ENCODE measurements at regions not wholly inside any gene's neighbourhood (a gene's known extent, or its start where the extent isn't known, plus 50 kb on each side); places are given as distances from the start of the nearest gene placed in this dataset.
A peak's percentile ranks its signal among the peaks of the same experiment; 100 is the strongest.
"Not testable (repeated sequence)": the region's sequence is repeated elsewhere in the genome, so short reads cannot be mapped to it uniquely, and the experiment has no call there.

DNA sequence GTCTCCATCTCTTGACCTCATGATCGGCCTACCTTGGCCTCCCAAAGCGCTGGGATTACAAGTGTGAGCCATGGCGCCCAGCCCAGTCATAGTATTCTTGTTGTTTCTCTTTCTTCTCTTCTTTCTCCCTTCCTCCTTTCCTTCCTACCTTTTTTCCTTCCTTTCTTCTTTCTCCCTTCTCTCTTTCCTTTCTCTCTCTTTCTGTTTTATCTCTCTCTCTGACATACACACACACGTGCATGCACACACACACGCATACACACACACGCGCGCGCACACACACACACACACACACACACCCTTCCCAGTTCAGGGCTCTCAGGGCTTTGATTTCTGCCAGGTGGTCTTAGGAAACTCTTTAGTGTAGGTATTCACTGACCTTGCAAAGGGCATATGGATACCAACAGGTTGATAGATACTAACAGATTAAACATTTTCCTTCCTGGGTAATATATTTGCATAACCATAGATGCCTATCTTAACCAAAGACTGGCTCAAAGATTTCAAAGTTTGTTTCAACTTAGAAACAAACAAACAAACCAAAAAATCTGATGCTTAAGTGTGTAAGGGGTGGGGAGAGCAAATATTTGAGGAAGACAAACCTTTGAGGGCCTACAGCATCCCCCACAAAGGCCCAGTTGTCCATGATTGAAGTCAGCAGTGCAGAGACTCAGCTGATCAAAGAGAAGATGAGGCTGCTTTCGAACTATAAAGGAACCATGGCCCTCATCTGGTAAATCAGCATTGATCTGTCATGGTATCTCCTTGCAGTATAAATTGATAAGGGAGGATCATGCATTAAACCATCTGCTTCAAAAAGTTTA lies 288.2 kb upstream of the SEMA6A start:
- no peak for DNase-seq

DNA sequence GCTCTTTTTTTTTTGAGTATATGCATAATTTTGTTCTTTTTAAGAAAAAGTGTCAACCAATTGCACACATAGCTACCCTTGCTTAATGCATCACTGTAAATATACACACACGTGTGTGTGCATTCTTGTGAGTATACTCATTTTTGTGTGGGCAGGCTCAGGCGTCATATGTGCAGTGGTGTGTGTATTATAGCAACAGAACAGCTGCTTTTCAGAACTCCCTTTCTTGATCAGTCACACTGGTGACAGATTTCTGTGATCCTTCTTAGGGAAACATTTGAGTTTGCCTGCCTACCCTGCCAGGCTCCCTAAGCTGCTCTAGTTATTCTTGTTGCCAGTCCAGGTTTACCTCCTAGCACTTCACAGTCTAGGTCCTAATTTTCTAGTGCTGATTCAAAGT lies 287.0 kb upstream of the SEMA6A start:
- no peak for DNase-seq

- DNase-seq = no peak
These were observed 286.5 kb upstream of the SEMA6A start for GRCh38 chr5:116861097-116861496.

DNA sequence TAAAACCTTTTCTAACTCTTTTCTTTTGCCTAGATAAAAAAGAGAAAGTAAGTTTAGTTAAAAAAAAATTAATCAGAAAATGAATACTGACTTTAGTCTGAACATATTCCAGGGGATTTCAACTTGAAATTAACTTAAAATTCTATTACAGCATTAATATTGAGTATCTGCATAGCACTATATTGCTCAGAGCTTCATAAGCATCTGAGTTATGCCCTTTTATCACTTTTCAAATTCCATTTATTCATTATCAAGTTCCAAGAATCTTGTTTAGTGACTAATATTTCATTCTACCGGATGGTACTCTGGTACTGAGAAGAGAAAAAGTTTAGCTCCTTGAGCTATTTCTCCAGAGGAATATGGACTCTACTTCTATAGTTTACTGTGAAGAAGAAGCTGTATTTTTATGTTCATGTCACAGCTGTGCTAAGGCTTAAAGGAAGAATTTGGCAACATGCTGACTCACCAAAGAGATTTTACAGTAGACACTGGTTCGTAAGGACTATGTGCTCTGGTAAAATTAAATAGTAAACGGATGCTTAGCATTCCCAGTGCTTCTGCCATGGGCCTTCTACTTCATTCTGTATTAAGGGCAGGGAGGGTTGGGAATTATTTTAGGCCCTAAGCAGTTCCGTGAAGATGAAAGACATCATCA lies 285.2 kb upstream of the SEMA6A start:
- no peak for DNase-seq

GRCh38 chr5:116858705-116859333 lies 284.2 kb upstream of the SEMA6A start:
- DNase-seq = no peak

- DNase-seq = not testable (repeated sequence)
These were observed 283.4 kb upstream of the SEMA6A start for GRCh38 chr5:116858020-116858419.

DNA sequence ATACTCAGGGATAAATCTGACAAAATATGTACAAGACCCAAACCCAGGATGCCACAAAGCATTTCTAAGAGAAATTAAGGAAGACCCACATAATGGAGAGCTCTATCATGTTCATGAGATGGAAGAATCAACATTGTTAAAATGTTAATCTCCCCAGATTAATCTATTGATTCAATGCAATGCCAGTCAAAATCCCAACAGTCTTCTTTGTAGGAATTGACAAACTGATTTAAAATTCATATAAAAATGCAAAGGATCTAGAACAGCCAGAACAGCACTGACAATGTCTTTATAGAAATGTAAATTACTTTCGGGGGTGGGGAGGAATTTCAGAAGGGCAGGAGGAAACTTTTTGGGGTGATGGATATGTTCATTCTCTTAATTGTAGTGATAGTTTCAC lies 281.6 kb upstream of the SEMA6A start:
- no peak for DNase-seq

GRCh38 chr5:116853992-116854391 lies 279.4 kb upstream of the SEMA6A start:
- no peak for DNase-seq

GRCh38 chr5:116848954-116849581 lies 274.4 kb upstream of the SEMA6A start:
- DNase-seq = no peak

DNA sequence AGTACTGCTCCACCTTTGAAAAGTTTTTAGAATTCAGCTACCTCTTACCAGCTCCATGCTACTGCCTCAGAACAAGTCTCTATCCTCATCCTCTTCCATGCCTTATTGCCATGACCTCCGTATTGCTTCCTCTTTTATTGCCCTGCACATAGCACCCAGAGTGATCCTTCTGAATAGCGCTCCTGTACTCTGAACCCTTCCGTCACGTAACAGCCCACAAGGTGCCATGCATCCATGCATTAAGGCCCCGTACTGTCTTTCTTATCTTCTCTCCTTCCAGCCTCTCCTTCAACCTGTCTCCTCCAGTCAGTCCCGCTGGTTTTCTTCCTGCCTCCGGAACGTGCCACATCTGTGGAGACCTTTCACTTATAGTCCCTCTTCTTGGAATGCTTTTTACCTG lies 273.3 kb upstream of the SEMA6A start:
- DNase-seq = no peak

DNA sequence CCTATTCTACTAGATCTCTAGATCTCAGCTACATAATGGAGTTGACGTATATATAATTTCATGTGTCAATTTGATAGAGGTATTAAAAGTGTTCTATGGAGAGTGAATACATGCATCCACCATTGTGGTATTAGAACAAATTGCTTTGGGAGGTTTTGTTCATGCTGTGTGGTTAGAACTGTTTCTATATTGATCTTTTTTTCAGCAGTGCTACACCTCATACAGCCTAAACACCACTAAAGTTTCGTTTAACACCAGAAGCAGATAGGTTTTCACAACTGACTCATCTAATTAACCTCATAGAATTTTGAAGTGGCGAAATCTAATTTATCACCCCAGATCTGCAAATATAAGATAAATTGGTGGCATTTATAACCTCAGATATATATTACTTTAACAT lies 269.4 kb upstream of the SEMA6A start:
- DNase-seq = no peak

DNA sequence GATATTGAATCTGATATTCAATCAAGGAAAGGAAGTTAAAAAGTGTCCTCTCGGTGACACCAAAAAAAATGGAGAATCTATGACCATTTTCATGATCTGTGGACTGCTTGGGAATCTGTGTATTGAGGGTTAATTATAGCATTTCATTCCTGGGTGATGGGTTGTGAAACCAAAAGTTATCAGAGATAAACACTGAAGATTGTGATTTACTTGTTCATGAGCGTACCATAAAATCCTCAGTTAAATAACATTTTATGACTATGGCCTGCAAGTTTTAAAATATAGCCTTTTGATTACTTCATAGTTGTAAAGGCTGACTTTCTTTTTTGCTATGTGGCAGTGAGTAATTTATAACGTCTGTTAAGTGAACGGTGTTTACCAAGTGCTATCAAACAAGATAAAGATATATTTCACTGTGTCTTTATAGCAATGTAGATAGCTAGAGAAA lies 267.9 kb upstream of the SEMA6A start:
- DNase-seq = no peak

DNA sequence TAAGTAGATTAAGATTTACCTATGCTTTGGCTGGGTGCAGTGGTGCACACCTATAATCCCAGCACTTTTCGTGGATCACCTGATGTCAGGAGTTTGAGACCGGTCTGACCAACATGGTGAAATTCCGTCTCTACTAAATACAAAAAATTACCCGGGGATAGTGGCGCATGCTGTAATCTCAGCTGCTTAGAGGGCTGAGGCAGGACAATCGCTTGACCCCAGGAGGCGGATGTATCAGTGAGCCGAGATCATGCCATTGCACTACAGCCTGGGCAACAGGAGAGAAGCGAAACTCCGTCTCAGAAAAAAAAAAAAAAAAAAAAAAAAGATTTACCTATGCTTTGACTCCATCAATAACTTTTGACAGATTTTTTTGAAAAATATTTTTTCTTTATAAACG lies 267.1 kb upstream of the SEMA6A start:
- no peak for DNase-seq

GRCh38 chr5:116838011-116838536 lies 263.5 kb upstream of the SEMA6A start:
- DNase-seq = peak; percentile 14

- no peak for DNase-seq
These were observed 260.3 kb upstream of the SEMA6A start for GRCh38 chr5:116834796-116835515.

- no peak for DNase-seq
These were observed 255.5 kb upstream of the SEMA6A start for GRCh38 chr5:116830079-116830478.

DNA sequence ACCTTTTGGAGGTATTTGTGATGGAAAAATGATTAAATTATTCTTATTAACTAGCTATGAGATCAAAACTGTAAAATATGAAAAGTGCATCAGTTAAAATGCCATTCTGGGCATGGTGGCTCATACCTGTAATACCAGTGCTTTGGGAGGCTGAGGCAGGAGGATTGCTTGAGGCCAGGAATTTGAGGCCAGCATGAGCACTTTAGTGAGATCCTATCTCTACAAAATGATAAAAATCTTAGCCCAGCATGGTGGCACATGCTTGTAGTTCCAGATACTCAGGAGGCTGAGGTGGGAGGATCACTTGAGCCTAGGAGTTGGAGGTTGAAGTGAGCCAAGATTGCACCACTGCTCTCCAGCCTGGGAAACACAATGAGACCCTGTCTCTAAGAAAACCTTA lies 252.5 kb upstream of the SEMA6A start:
- DNase-seq = no peak

DNA sequence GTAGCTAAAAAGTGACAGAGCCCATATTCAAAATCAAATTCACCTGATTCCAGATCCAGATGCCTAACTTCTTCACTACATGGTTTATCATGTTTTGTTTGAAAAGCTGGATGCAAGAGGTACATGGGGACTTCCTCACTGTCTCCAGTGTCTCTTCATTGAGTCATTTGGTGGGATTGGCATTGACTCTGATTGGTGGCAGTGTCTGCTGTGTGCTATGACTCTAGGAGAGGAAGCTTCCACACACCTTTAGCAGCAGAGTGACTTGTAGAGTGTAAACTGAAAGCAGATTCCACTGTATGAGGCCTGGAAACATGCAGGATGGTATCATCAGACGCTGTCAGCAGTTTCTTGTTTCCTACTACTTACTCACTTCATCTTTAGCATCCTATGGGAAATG lies 250.9 kb upstream of the SEMA6A start:
- DNase-seq = no peak

GRCh38 chr5:116824751-116825438 lies 250.3 kb upstream of the SEMA6A start:
- no peak for DNase-seq

DNA sequence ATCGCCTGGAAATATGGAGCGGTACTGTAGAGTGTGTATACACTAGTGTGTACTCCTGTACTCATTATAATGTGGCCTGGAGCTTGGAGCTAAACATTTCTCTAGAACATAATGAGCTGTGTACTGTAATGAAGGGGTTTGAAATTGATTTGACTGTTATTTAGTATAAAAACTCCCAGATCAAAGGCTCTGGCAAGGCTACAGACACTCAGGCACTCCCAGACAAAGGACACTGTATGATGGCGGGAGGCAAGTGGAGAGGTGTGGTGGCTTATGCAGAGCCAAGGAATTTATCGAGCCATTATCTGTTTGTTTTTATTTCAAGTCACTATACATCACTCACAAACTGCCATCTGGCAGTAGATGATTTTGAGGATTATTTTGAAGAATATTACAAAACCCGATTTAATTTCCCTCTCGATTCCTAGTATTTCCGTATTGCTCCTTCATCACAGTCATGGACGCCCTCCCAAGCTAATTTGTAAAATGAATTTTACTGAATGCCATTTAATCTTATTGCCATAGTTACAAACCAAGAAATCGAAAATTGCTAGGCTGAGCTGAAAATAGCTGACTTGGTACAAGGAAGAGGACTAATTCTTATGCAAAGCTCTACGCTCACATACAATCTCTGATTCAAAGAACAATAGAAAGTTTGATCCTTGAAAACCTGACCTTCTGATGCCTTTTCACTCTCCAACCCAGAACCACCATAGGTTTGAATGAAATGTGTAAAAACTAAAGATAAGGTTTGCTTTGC lies 240.2 kb upstream of the SEMA6A start:
- peak; percentile 38 for DNase-seq

GRCh38 chr5:116813906-116814305 lies 239.3 kb upstream of the SEMA6A start:
- peak; percentile 28 for DNase-seq

Data from eye (tissue), 1 donor.